ENCODE measurements at regions not wholly inside any gene's neighbourhood (a gene's known extent, or its start where the extent isn't known, plus 50 kb on each side); places are given as distances from the start of the nearest gene placed in this dataset.
"Not testable (repeated sequence)": the region's sequence is repeated elsewhere in the genome, so short reads cannot be mapped to it uniquely, and the experiment has no call there.

- H3K4me3 Mint-ChIP-seq; H3K9me3 Mint-ChIP-seq; H3K4me3 ChIP-seq (ENCODE audit: low read length in 2 of 2); H3K27me3 ChIP-seq (ENCODE audit: insufficient read depth, low read length); H3K4me1 Mint-ChIP-seq; DNase-seq; H3K9me3 ChIP-seq (ENCODE audit: control insufficient read depth in 1 of 2, low read length in 2 of 2); H3K27ac Mint-ChIP-seq; H3K27me3 Mint-ChIP-seq; H3K36me3 ChIP-seq (ENCODE audit: insufficient read depth, low read length); POLR2A ChIA-PET (ENCODE audit: partially characterized antibody); H3K36me3 Mint-ChIP-seq; intact Hi-C loops (cut with micrococcal nuclease); H3K4me1 ChIP-seq (ENCODE audit: insufficient read depth, low read length); CTCF ChIA-PET (ENCODE audit: partially characterized antibody); H3K27ac ChIP-seq (ENCODE audit: low read depth, low read length): not testable (repeated sequence)
Observed at GRCh38 chr20:30574337-30574736, 683.1 kb upstream of the DEFB115 start.

- POLR2A ChIA-PET (ENCODE audit: partially characterized antibody); H3K27me3 Mint-ChIP-seq; H3K4me1 Mint-ChIP-seq; intact Hi-C loops (cut with micrococcal nuclease); H3K27me3 ChIP-seq (ENCODE audit: insufficient read depth, low read length); DNase-seq; H3K9me3 ChIP-seq (ENCODE audit: control insufficient read depth in 1 of 2, low read length in 2 of 2); H3K27ac Mint-ChIP-seq; H3K4me3 ChIP-seq (ENCODE audit: low read length in 2 of 2); H3K36me3 ChIP-seq (ENCODE audit: insufficient read depth, low read length); CTCF ChIA-PET (ENCODE audit: partially characterized antibody); H3K4me3 Mint-ChIP-seq; H3K27ac ChIP-seq (ENCODE audit: low read depth, low read length); H3K4me1 ChIP-seq (ENCODE audit: insufficient read depth, low read length); H3K36me3 Mint-ChIP-seq: not testable (repeated sequence)
- H3K9me3 Mint-ChIP-seq = peaks cover 0 to 15% (median 4%) of the 10 kb centered on the region in 8 donors
Observed at GRCh38 chr20:30579069-30579468, 678.4 kb upstream of the DEFB115 start.

DNA sequence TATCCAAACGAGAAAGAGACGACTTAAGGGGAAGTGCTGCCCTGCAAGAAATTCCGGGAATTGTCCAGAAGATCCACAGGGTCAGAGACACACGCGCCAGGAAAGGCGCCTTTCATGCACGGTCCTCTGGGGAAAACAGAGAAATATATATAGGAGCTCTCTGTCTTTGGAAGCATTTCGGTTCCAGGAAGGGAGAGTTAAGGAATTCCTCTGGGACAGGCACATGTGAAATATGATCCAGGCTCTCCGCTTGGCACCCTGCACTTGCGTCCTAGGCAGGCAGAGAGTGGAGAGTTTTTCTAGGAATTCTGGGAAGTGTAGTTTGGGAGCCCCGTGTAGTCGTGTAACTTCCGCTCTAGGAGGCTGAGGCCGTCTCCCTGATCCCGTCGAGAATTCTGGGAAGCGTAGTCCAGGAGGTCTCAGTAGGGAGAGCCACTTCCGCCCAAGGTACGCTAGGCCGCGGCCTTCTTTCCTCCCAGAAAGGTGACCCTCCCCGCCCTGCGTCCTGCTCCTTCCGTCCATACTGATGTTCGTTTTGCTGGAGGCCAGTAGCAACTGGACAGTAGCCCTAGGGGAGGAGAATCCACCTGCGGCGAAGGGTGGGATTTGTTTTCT, 677.5 kb upstream of the DEFB115 start:
- H3K9me3 ChIP-seq (ENCODE audit: control insufficient read depth in 1 of 2, low read length in 2 of 2); intact Hi-C loops (cut with micrococcal nuclease); CTCF ChIA-PET (ENCODE audit: partially characterized antibody); H3K27me3 ChIP-seq (ENCODE audit: insufficient read depth, low read length); H3K27ac Mint-ChIP-seq; POLR2A ChIA-PET (ENCODE audit: partially characterized antibody); H3K4me3 Mint-ChIP-seq; H3K36me3 ChIP-seq (ENCODE audit: insufficient read depth, low read length); H3K4me1 ChIP-seq (ENCODE audit: insufficient read depth, low read length); DNase-seq; H3K27ac ChIP-seq (ENCODE audit: low read depth, low read length); H3K4me1 Mint-ChIP-seq; H3K27me3 Mint-ChIP-seq; H3K36me3 Mint-ChIP-seq; H3K4me3 ChIP-seq (ENCODE audit: low read length in 2 of 2): not testable (repeated sequence)
- H3K9me3 Mint-ChIP-seq = peaks cover 0 to 15% (median 2%) of the 10 kb centered on the region in 8 donors

GRCh38 chr20:30581839-30582238, 675.6 kb upstream of the DEFB115 start:
- H3K4me1 Mint-ChIP-seq; H3K9me3 ChIP-seq (ENCODE audit: control insufficient read depth in 1 of 2, low read length in 2 of 2); H3K27ac ChIP-seq (ENCODE audit: low read depth, low read length); CTCF ChIA-PET (ENCODE audit: partially characterized antibody); H3K27me3 Mint-ChIP-seq; intact Hi-C loops (cut with micrococcal nuclease); H3K36me3 Mint-ChIP-seq; H3K27ac Mint-ChIP-seq; H3K27me3 ChIP-seq (ENCODE audit: insufficient read depth, low read length); POLR2A ChIA-PET (ENCODE audit: partially characterized antibody); H3K36me3 ChIP-seq (ENCODE audit: insufficient read depth, low read length); H3K4me3 ChIP-seq (ENCODE audit: low read length in 2 of 2); H3K4me1 ChIP-seq (ENCODE audit: insufficient read depth, low read length); H3K4me3 Mint-ChIP-seq; DNase-seq: not testable (repeated sequence)
- peaks cover 0 to 19% (median 6%) of the 10 kb centered on the region in 8 donors for H3K9me3 Mint-ChIP-seq

DNA sequence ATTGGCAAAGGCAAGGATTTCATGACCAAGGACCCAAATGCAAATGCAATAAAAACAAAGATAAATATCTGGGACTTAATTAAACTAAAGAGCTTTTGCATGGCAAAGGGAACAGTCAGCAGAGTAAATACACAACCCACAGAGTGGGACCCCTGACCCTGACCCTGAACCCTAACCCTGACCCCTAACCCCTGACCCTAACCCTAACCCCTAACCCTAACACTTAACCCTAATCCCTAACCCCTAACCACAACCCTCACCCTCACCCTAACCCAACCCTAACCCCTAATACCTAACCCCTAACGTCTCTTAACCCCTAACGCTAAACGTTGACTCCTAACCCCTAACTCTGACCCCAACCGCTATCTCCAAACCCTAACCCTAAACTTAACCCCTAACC, 673.1 kb upstream of the DEFB115 start:
- H3K27ac Mint-ChIP-seq; H3K4me3 Mint-ChIP-seq; POLR2A ChIA-PET (ENCODE audit: partially characterized antibody); CTCF ChIA-PET (ENCODE audit: partially characterized antibody); DNase-seq; H3K9me3 ChIP-seq (ENCODE audit: control insufficient read depth in 1 of 2, low read length in 2 of 2); H3K4me3 ChIP-seq (ENCODE audit: low read length in 2 of 2); H3K27me3 Mint-ChIP-seq; H3K4me1 Mint-ChIP-seq; H3K4me1 ChIP-seq (ENCODE audit: insufficient read depth, low read length); H3K36me3 Mint-ChIP-seq; H3K36me3 ChIP-seq (ENCODE audit: insufficient read depth, low read length); H3K27ac ChIP-seq (ENCODE audit: low read depth, low read length); intact Hi-C loops (cut with micrococcal nuclease); H3K27me3 ChIP-seq (ENCODE audit: insufficient read depth, low read length): not testable (repeated sequence)
- peaks cover 0 to 15% (median 6%) of the 10 kb centered on the region in 8 donors for H3K9me3 Mint-ChIP-seq

DNA sequence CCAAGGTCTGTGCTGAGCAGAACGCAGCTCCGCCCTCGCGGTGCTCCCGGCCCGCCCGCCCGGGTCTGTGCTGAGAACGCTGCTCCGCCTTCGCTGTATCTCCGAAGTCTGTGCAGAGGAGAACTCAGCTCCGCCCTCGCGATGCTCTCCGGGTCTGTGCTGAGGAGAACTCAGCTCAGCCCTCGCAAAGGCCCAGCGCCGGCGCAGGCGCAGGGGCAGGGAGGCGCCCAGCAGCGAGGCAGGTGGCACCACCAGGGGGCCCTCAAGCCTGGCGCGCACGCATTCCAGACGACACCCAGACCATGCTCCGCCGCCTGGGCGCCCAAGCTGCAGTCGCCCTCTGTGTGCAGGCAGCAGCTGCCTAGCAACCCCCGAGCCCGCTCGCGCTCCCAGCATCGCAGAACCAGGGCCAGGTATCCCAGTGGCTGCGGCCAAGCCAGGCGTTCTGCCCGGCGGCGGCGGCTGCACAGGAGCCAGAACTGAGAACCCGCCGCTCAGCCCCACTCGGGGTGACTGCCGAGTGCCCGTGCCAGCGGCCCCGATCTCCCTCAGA, 672.1 kb upstream of the DEFB115 start:
- H3K36me3 ChIP-seq (ENCODE audit: insufficient read depth, low read length); H3K27me3 ChIP-seq (ENCODE audit: insufficient read depth, low read length); H3K36me3 Mint-ChIP-seq; H3K4me1 Mint-ChIP-seq; CTCF ChIA-PET (ENCODE audit: partially characterized antibody); H3K9me3 ChIP-seq (ENCODE audit: control insufficient read depth in 1 of 2, low read length in 2 of 2); H3K27ac Mint-ChIP-seq; POLR2A ChIA-PET (ENCODE audit: partially characterized antibody); intact Hi-C loops (cut with micrococcal nuclease); H3K4me3 Mint-ChIP-seq; DNase-seq; H3K4me1 ChIP-seq (ENCODE audit: insufficient read depth, low read length); H3K27ac ChIP-seq (ENCODE audit: low read depth, low read length); H3K4me3 ChIP-seq (ENCODE audit: low read length in 2 of 2); H3K27me3 Mint-ChIP-seq: not testable (repeated sequence)
- H3K9me3 Mint-ChIP-seq = peaks cover 0 to 13% (median 6%) of the 10 kb centered on the region in 8 donors

DNA sequence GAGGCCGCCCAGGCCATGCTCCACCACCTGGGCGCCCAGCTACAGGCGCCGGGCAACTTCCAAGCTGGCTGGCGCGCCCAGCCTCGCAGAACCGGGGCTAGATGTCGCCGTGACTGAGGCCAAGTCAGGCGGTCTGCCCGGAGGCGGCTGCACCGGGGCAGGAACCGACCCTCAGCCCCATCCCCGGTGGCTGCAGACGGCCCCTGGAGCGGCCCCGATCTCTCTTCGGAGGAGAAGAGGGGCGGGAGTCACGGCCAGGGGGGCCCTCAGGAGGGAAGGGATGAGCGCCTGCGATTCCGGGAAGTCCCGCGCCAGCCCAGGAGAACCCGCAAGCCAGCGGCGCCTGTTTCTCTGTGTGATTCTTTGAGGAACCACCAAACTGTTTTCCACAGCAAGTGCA, 671.3 kb upstream of the DEFB115 start:
- H3K4me1 Mint-ChIP-seq; H3K4me1 ChIP-seq (ENCODE audit: insufficient read depth, low read length); H3K27me3 Mint-ChIP-seq; H3K27ac ChIP-seq (ENCODE audit: low read depth, low read length); POLR2A ChIA-PET (ENCODE audit: partially characterized antibody); DNase-seq; H3K4me3 Mint-ChIP-seq; H3K36me3 Mint-ChIP-seq; H3K9me3 ChIP-seq (ENCODE audit: control insufficient read depth in 1 of 2, low read length in 2 of 2); H3K4me3 ChIP-seq (ENCODE audit: low read length in 2 of 2); H3K27ac Mint-ChIP-seq; intact Hi-C loops (cut with micrococcal nuclease); CTCF ChIA-PET (ENCODE audit: partially characterized antibody); H3K27me3 ChIP-seq (ENCODE audit: insufficient read depth, low read length); H3K36me3 ChIP-seq (ENCODE audit: insufficient read depth, low read length): not testable (repeated sequence)
- H3K9me3 Mint-ChIP-seq = peaks cover 0 to 13% (median 6%) of the 10 kb centered on the region in 8 donors

GRCh38 chr20:30593572-30593971, 663.9 kb upstream of the DEFB115 start:
- ChIA-PET POLR2A (ENCODE audit: partially characterized antibody) (no interaction called here), CTCF (ENCODE audit: partially characterized antibody) (no interaction called here)
- Mint-ChIP-seq H3K4me1 (no peaks in the 10 kb centered on the region), H3K36me3 (no peaks in the 10 kb centered on the region), H3K4me3 (no peak overlapping the region), H3K9me3 (peaks cover 0 to 20% (median 2%) of the 10 kb centered on the region in 8 donors), H3K27me3 (peaks cover 0 to 2% of the 10 kb centered on the region in 2 donors), H3K27ac (no peak overlapping the region)
- intact Hi-C loops (cut with micrococcal nuclease) = no loop called here
- Histone ChIP-seq H3K4me3 (ENCODE audit: low read length in 2 of 2) (no peak overlapping the region), H3K36me3 (ENCODE audit: insufficient read depth, low read length) (no peaks in the 10 kb centered on the region), H3K9me3 (ENCODE audit: control insufficient read depth in 1 of 2, low read length in 2 of 2) (no peaks in the 10 kb centered on the region), H3K4me1 (ENCODE audit: insufficient read depth, low read length) (no peaks in the 10 kb centered on the region), H3K27ac (ENCODE audit: low read depth, low read length) (no peak overlapping the region), H3K27me3 (ENCODE audit: insufficient read depth, low read length) (no peaks in the 10 kb centered on the region)
- DNase-seq = no peak

All from CD4-positive, alpha-beta memory T cell (primary cell).